SU-DHL-6 (cell line): ENCODE measurements at regions not wholly inside any gene's neighbourhood (a gene's known extent, or its start where the extent isn't known, plus 50 kb on each side); places are given as distances from the start of the nearest gene placed in this dataset.

Source experiments
- H2AFZ ChIP-seq: fragments of 200-600 bp; sonication (generic); 2 replicates; pipeline ENCODE4 v1.6.1; 2014; ENCODE audit warnings: low read depth, mild to moderate bottlenecking, moderate library complexity, mixed read lengths, antibody characterized with exemption, low read length; ENCODE audit not compliant: severe bottlenecking
- H3F3A ChIP-seq: fragments of 200-600 bp; shearing (Covaris generic); 2 replicates; pipeline ENCODE4 v1.6.0; 2016; ENCODE audit warnings: antibody characterized with exemption, mild to moderate bottlenecking; ENCODE audit not compliant: insufficient read depth
- H3K27ac ChIP-seq: fragments of 200-600 bp; sonication (generic); 2 replicates; pipeline ENCODE4 v1.5.1; 2016; ENCODE audit warnings: low read depth, mild to moderate bottlenecking, low read length, moderate library complexity, mixed read lengths
- H3K27me3 ChIP-seq: fragments of 200-600 bp; sonication (generic), shearing (Covaris generic); 2 replicates; pipeline ENCODE4 v1.6.0; 2014; ENCODE audit warnings: mild to moderate bottlenecking, low read length
- H3K36me3 ChIP-seq: fragments of 200-600 bp; sonication (generic); 2 replicates; pipeline ENCODE4 v1.6.1; 2014; ENCODE audit warnings: mild to moderate bottlenecking, low read length, mixed read lengths
- H3K4me2 ChIP-seq: fragments of 300-600, 200-600 bp; shearing (Covaris generic), sonication (generic); 2 replicates; pipeline ENCODE4 v1.6.0; 2014; ENCODE audit warnings: low read length, low read depth, mild to moderate bottlenecking; ENCODE audit not compliant: poor library complexity, severe bottlenecking
- H3K4me3 ChIP-seq: fragments of 200-600 bp; sonication (generic); 2 replicates; pipeline ENCODE4 v1.5.1; 2014; ENCODE audit warnings: antibody characterized with exemption, low read length, mild to moderate bottlenecking, mixed read lengths; ENCODE audit not compliant: insufficient read depth, poor library complexity, severe bottlenecking
- H3K79me2 ChIP-seq: fragments of 200-600 bp; sonication (generic); 2 replicates; pipeline ENCODE4 v1.6.1; 2014; ENCODE audit warnings: mild to moderate bottlenecking, low read length, moderate library complexity; ENCODE audit not compliant: insufficient read depth
- H3K9ac ChIP-seq: fragments of 200-600 bp; sonication (generic); 2 replicates; pipeline ENCODE4 v1.7.0; 2014; ENCODE audit warnings: mild to moderate bottlenecking, low read length
- H3K9me2 ChIP-seq: fragments of 200-600 bp; sonication (generic); replicated peaks from 2 replicates; pipeline ENCODE4 v1.6.1; 2014; ENCODE audit warnings: low read length; ENCODE audit not compliant: insufficient read depth
- H3K9me3 ChIP-seq: fragments of 200-600 bp; sonication (generic); 2 replicates; pipeline ENCODE4 v1.6.1; 2014; ENCODE audit warnings: low read length, mixed read lengths; ENCODE audit not compliant: insufficient read depth
- H4K20me1 ChIP-seq: fragments of 200-600 bp; sonication (generic); 2 replicates; pipeline ENCODE4 v1.6.1; 2014; ENCODE audit warnings: low read depth, mild to moderate bottlenecking, antibody characterized with exemption, low read length, moderate library complexity, mixed read lengths
- CTCF ChIP-seq: fragments of 200-600 bp; sonication (generic); IDR thresholded peaks from one replicate; pipeline ENCODE4 v1.5.1; 2017; ENCODE audit warnings: antibody characterized with exemption, mild to moderate bottlenecking, low read length, moderate library complexity; ENCODE audit not compliant: insufficient read depth, poor library complexity, severe bottlenecking
- EZH2phosphoT487 ChIP-seq: fragments of 200-600 bp; sonication (generic), shearing (Covaris generic); conservative IDR thresholded peaks from 2 replicates; pipeline ENCODE4 v1.6.1; 2018; ENCODE audit warnings: mild to moderate bottlenecking, antibody characterized with exemption, low read length, moderate library complexity, mixed read lengths

GRCh38 chr10:124182088-124182541, 88.7 kb upstream of the CHST15 start:
- H2AFZ ChIP-seq, result no peak overlapping the region
- no peak overlapping the region for H3K4me2 ChIP-seq
- H3K9ac ChIP-seq, result no peak overlapping the region
- no peaks in the 10 kb centered on the region for H3K9me2 ChIP-seq
- no peaks in the 10 kb centered on the region for H3K9me3 ChIP-seq
- no peaks in the 10 kb centered on the region for H3K36me3 ChIP-seq
- no peaks in the 10 kb centered on the region for H3K27me3 ChIP-seq
- TF ChIP-seq EZH2phosphoT487 (no peak), CTCF (no peak)
- no peak overlapping the region for H3K27ac ChIP-seq
- no peaks in the 10 kb centered on the region for H3K79me2 ChIP-seq
- no peak overlapping the region for H3K4me3 ChIP-seq
- no peaks in the 10 kb centered on the region for H4K20me1 ChIP-seq
- H3F3A ChIP-seq, result no peaks in the 10 kb centered on the region

- no peak overlapping the region for H2AFZ ChIP-seq
- no peaks in the 10 kb centered on the region for H3K9me2 ChIP-seq
- H3K4me2 ChIP-seq, result no peak overlapping the region
- H3K27me3 ChIP-seq, result no peaks in the 10 kb centered on the region
- no peaks in the 10 kb centered on the region for H3K9me3 ChIP-seq
- H3F3A ChIP-seq, result no peaks in the 10 kb centered on the region
- H3K9ac ChIP-seq, result no peak overlapping the region
- TF ChIP-seq CTCF, result no peak
- no peak for TF ChIP-seq EZH2phosphoT487
- no peaks in the 10 kb centered on the region for H4K20me1 ChIP-seq
- no peaks in the 10 kb centered on the region for H3K79me2 ChIP-seq
- no peak overlapping the region for H3K27ac ChIP-seq
- H3K4me3 ChIP-seq, result no peak overlapping the region
- H3K36me3 ChIP-seq, result no peaks in the 10 kb centered on the region
Observed at GRCh38 chr10:124181656-124182055, 88.3 kb upstream of the CHST15 start.

DNA sequence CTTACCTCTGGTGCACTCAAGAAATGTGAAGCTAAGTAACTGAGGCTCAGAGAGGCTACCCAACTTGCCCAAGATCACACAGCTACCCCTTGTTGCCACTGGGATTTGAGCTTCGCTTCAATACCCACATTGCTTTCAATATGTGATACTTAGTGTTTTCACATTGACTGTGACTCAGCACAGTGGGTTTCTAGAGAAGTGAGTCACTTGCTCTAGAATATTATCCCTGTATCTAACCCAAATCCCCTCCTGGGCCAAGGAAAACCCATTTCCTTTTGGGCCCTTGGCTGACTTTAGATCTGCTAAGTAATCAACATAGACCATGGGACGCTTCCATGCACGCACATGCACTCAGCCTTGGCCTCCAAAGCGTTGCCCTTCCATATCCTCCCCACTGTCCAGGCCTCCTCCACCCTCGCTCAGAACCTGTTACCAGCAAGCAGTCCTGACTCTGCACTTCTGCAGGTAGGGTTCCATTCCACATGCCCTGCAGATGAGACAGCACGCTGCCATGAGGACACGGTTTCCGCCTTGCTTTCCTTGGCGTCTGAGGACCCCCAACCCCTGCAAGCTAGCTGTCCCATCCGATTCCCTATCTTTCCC, 87.7 kb upstream of the CHST15 start:
- Histone ChIP-seq H3K9ac (no peak overlapping the region), H3K27me3 (no peaks in the 10 kb centered on the region), H3K79me2 (no peaks in the 10 kb centered on the region), H4K20me1 (no peaks in the 10 kb centered on the region), H3K36me3 (no peaks in the 10 kb centered on the region), H3K27ac (no peak overlapping the region), H3K4me3 (no peak overlapping the region), H3K4me2 (no peak overlapping the region), H3K9me2 (no peaks in the 10 kb centered on the region), H3K9me3 (no peaks in the 10 kb centered on the region), H2AFZ (no peak overlapping the region), H3F3A (no peaks in the 10 kb centered on the region)
- TF ChIP-seq CTCF, result no peak
- TF ChIP-seq EZH2phosphoT487, result no peak
